ENCODE measurements at regions not wholly inside any gene's neighbourhood (a gene's known extent, or its start where the extent isn't known, plus 50 kb on each side); places are given as distances from the start of the nearest gene placed in this dataset.

- Mint-ChIP-seq H3K9me3 (peaks cover 0 to 9% (median 0%) of the 10 kb centered on the region in 3 donors), H3K27ac (no peak overlapping the region), H3K4me1 (no peaks in the 10 kb centered on the region)
These were observed 229.8 kb upstream of the TEX13C start for GRCh38 chrX:125089761-125090445.

GRCh38 chrX:125093852-125094251 lies 225.8 kb upstream of the TEX13C start:
- Mint-ChIP-seq H3K27me3 (no peaks in the 10 kb centered on the region), H3K27ac (no peak overlapping the region), H3K36me3 (no peaks in the 10 kb centered on the region), H3K4me3 (no peak overlapping the region), H3K9me3 (peaks cover 0 to 7% (median 0%) of the 10 kb centered on the region in 3 donors), H3K4me1 (no peaks in the 10 kb centered on the region)

More at GRCh38 chrX:125089761-125090445, 229.8 kb upstream of the TEX13C start:
- no peak overlapping the region for H3K4me3 Mint-ChIP-seq
- H3K27me3 Mint-ChIP-seq, result no peaks in the 10 kb centered on the region
- peaks cover 2% of the 10 kb centered on the region for H3K36me3 Mint-ChIP-seq

- H3K27me3 Mint-ChIP-seq, result no peaks in the 10 kb centered on the region
- H3K36me3 Mint-ChIP-seq, result no peaks in the 10 kb centered on the region
- peaks cover 0 to 5% (median 0%) of the 10 kb centered on the region in 3 donors for H3K9me3 Mint-ChIP-seq
- H3K27ac Mint-ChIP-seq, result no peak overlapping the region
- no peak overlapping the region for H3K4me3 Mint-ChIP-seq
- H3K4me1 Mint-ChIP-seq, result no peaks in the 10 kb centered on the region
These were observed 224.8 kb upstream of the TEX13C start for GRCh38 chrX:125094901-125095300.

- H3K27ac Mint-ChIP-seq, result no peak overlapping the region
- no peaks in the 10 kb centered on the region for H3K4me1 Mint-ChIP-seq
- H3K36me3 Mint-ChIP-seq, result no peaks in the 10 kb centered on the region
- H3K4me3 Mint-ChIP-seq, result no peak overlapping the region
- no peaks in the 10 kb centered on the region for H3K9me3 Mint-ChIP-seq
- H3K27me3 Mint-ChIP-seq, result no peaks in the 10 kb centered on the region
These were observed 223.2 kb upstream of the TEX13C start for GRCh38 chrX:125096469-125096868.

GRCh38 chrX:125096870-125097269 lies 222.8 kb upstream of the TEX13C start:
- no peaks in the 10 kb centered on the region for H3K4me1 Mint-ChIP-seq
- H3K27me3 Mint-ChIP-seq, result no peaks in the 10 kb centered on the region
- H3K9me3 Mint-ChIP-seq, result no peaks in the 10 kb centered on the region
- H3K27ac Mint-ChIP-seq, result no peak overlapping the region
- H3K4me3 Mint-ChIP-seq, result no peak overlapping the region
- H3K36me3 Mint-ChIP-seq, result no peaks in the 10 kb centered on the region

- Mint-ChIP-seq H3K36me3 (no peaks in the 10 kb centered on the region), H3K27ac (no peak overlapping the region), H3K4me1 (peaks cover 0 to 3% (median 0%) of the 10 kb centered on the region in 3 donors), H3K4me3 (no peak overlapping the region), H3K9me3 (peaks cover 0 to 4% (median 0%) of the 10 kb centered on the region in 3 donors), H3K27me3 (no peaks in the 10 kb centered on the region)
These were observed 217.5 kb upstream of the TEX13C start for GRCh38 chrX:125101971-125102755.

- Mint-ChIP-seq H3K4me3 (no peak overlapping the region), H3K36me3 (no peaks in the 10 kb centered on the region), H3K4me1 (peaks cover 0 to 3% (median 0%) of the 10 kb centered on the region in 3 donors), H3K9me3 (peaks cover 0 to 4% (median 0%) of the 10 kb centered on the region in 3 donors), H3K27ac (no peak overlapping the region), H3K27me3 (no peaks in the 10 kb centered on the region)
These were observed 216.0 kb upstream of the TEX13C start for GRCh38 chrX:125103693-125104092.

GRCh38 chrX:125108921-125109320 lies 210.8 kb upstream of the TEX13C start:
- no peak overlapping the region for H3K4me3 Mint-ChIP-seq
- no peaks in the 10 kb centered on the region for H3K36me3 Mint-ChIP-seq
- peaks cover 3% of the 10 kb centered on the region for H3K27me3 Mint-ChIP-seq
- no peak overlapping the region for H3K27ac Mint-ChIP-seq
- H3K4me1 Mint-ChIP-seq, result peaks cover 0 to 3% (median 0%) of the 10 kb centered on the region in 3 donors
- peaks cover 0 to 4% (median 0%) of the 10 kb centered on the region in 3 donors for H3K9me3 Mint-ChIP-seq

GRCh38 chrX:125131164-125131563 lies 188.5 kb upstream of the TEX13C start:
- H3K27ac Mint-ChIP-seq, result no peak overlapping the region
- peaks cover 0 to 4% (median 0%) of the 10 kb centered on the region in 3 donors for H3K9me3 Mint-ChIP-seq
- H3K4me3 Mint-ChIP-seq, result no peak overlapping the region
- H3K27me3 Mint-ChIP-seq, result no peaks in the 10 kb centered on the region
- H3K4me1 Mint-ChIP-seq, result no peaks in the 10 kb centered on the region
- no peaks in the 10 kb centered on the region for H3K36me3 Mint-ChIP-seq

GRCh38 chrX:125132274-125132673 lies 187.4 kb upstream of the TEX13C start:
- Mint-ChIP-seq H3K27ac (no peak overlapping the region), H3K27me3 (no peaks in the 10 kb centered on the region), H3K4me3 (no peak overlapping the region), H3K36me3 (no peaks in the 10 kb centered on the region), H3K4me1 (no peaks in the 10 kb centered on the region), H3K9me3 (peaks cover 0 to 2% (median 0%) of the 10 kb centered on the region in 3 donors)

- H3K36me3 Mint-ChIP-seq, result peaks cover 1% of the 10 kb centered on the region
- no peaks in the 10 kb centered on the region for H3K27me3 Mint-ChIP-seq
- H3K27ac Mint-ChIP-seq, result no peak overlapping the region
- H3K9me3 Mint-ChIP-seq, result no peaks in the 10 kb centered on the region
- H3K4me1 Mint-ChIP-seq, result no peaks in the 10 kb centered on the region
- no peak overlapping the region for H3K4me3 Mint-ChIP-seq
These were observed 182.2 kb upstream of the TEX13C start for GRCh38 chrX:125137521-125137920.

- no peaks in the 10 kb centered on the region for H3K4me1 Mint-ChIP-seq
- no peaks in the 10 kb centered on the region for H3K9me3 Mint-ChIP-seq
- no peaks in the 10 kb centered on the region for H3K36me3 Mint-ChIP-seq
- H3K27ac Mint-ChIP-seq, result no peak overlapping the region
- no peaks in the 10 kb centered on the region for H3K27me3 Mint-ChIP-seq
- H3K4me3 Mint-ChIP-seq, result no peak overlapping the region
These were observed 169.4 kb upstream of the TEX13C start for GRCh38 chrX:125150231-125150630.

- Mint-ChIP-seq H3K4me1 (no peaks in the 10 kb centered on the region), H3K27me3 (no peaks in the 10 kb centered on the region), H3K36me3 (no peaks in the 10 kb centered on the region), H3K27ac (no peak overlapping the region), H3K9me3 (no peaks in the 10 kb centered on the region), H3K4me3 (no peak overlapping the region)
These were observed 168.5 kb upstream of the TEX13C start for GRCh38 chrX:125151146-125151545.

GRCh38 chrX:125152011-125152410 lies 167.7 kb upstream of the TEX13C start:
- Mint-ChIP-seq H3K4me3 (no peak overlapping the region), H3K4me1 (no peaks in the 10 kb centered on the region), H3K9me3 (peaks cover 0 to 2% (median 0%) of the 10 kb centered on the region in 3 donors), H3K36me3 (no peaks in the 10 kb centered on the region), H3K27ac (no peak overlapping the region), H3K27me3 (no peaks in the 10 kb centered on the region)

GRCh38 chrX:125153621-125154020 lies 166.1 kb upstream of the TEX13C start:
- Mint-ChIP-seq H3K4me3 (no peak overlapping the region), H3K9me3 (peaks cover 0 to 4% (median 0%) of the 10 kb centered on the region in 3 donors), H3K36me3 (no peaks in the 10 kb centered on the region), H3K27me3 (no peaks in the 10 kb centered on the region), H3K4me1 (no peaks in the 10 kb centered on the region), H3K27ac (no peak overlapping the region)

Measured in IgD-negative memory B cell (primary cell).